Keratinocyte (primary cell): ENCODE measurements at regions not wholly inside any gene's neighbourhood (a gene's known extent, or its start where the extent isn't known, plus 50 kb on each side); places are given as distances from the start of the nearest gene placed in this dataset.

ENCODE experiments used
- DNase-seq: peaks from one replicate; pipeline ENCODE4 v3.0.0-alpha.2; 2011; ENCODE audit warnings: low read depth, missing footprints, low spot score
- FAIRE-seq: peaks from 2 replicates; lab custom pipeline; 2011; peaks lifted over from hg19 to GRCh38; lab: Jason Lieb, UNC
- H2AFZ ChIP-seq: 2 replicates; pipeline ENCODE4 v1.6.0; 2012; ENCODE audit warnings: low read length, control low read depth, inconsistent platforms; ENCODE audit not compliant: control insufficient read depth
- H3K27ac ChIP-seq: 2 replicates; pipeline ENCODE4 v1.5.1; 2011; ENCODE audit warnings: low read length; ENCODE audit not compliant: control insufficient read depth, insufficient read depth
- H3K27me3 ChIP-seq: 3 replicates; pipeline ENCODE4 v1.6.0; 2011; ENCODE audit warnings: low read length; ENCODE audit not compliant: control insufficient read depth, insufficient read depth; ENCODE audit errors: extremely low read depth
- H3K36me3 ChIP-seq, 2 experiments: 2 replicates in 1 of 2; 3 replicates in 1 of 2; pipeline ENCODE4 v1.5.1; 2011; ENCODE audit warnings: low read length in 2 of 2, mild to moderate bottlenecking in 1 of 2; ENCODE audit not compliant: control insufficient read depth in 2 of 2, insufficient read depth in 2 of 2; ENCODE audit errors: extremely low read depth in 1 of 2
- H3K4me1 ChIP-seq: 3 replicates; pipeline ENCODE4 v1.5.1; 2011; ENCODE audit warnings: low read length; ENCODE audit not compliant: control insufficient read depth, insufficient read depth; ENCODE audit errors: extremely low read depth
- H3K4me2 ChIP-seq: 3 replicates; pipeline ENCODE4 v1.6.0; 2011; ENCODE audit warnings: low read depth, low read length; ENCODE audit not compliant: control insufficient read depth, insufficient read depth; ENCODE audit errors: extremely low read depth
- H3K4me3 ChIP-seq, 3 experiments: fragments of 200-600 bp in 1 of 3; sonication (generic) in 1 of 3; 2 replicates in 2 of 3; 3 replicates in 1 of 3; pipeline ENCODE4 v1.5.1; 2011 to 2016; ENCODE audit warnings: low read length in 3 of 3, mild to moderate bottlenecking in 3 of 3, control low read depth in 2 of 3, inconsistent platforms in 1 of 3, low read depth in 1 of 3, mixed read lengths in 1 of 3, mixed run types in 1 of 3, moderate library complexity in 1 of 3; ENCODE audit not compliant: control insufficient read depth in 2 of 3, insufficient read depth in 2 of 3; ENCODE audit errors: extremely low read depth in 1 of 3
- H3K79me2 ChIP-seq: 2 replicates; pipeline ENCODE4 v1.6.0; 2012; ENCODE audit warnings: low read length; ENCODE audit not compliant: control insufficient read depth, insufficient read depth
- H3K9ac ChIP-seq: 3 replicates; pipeline ENCODE4 v1.6.0; 2011; ENCODE audit warnings: low read length; ENCODE audit not compliant: control insufficient read depth, insufficient read depth; ENCODE audit errors: extremely low read depth
- H3K9me1 ChIP-seq: 3 replicates; pipeline ENCODE4 v1.6.0; 2011; ENCODE audit warnings: low read length; ENCODE audit not compliant: control insufficient read depth, insufficient read depth; ENCODE audit errors: extremely low read depth
- H3K9me3 ChIP-seq: 2 replicates; pipeline ENCODE4 v1.5.1; 2012; ENCODE audit warnings: low read depth, low read length; ENCODE audit not compliant: control insufficient read depth
- H4K20me1 ChIP-seq: 3 replicates; pipeline ENCODE4 v1.6.0; 2011; ENCODE audit warnings: low read length; ENCODE audit not compliant: control insufficient read depth, insufficient read depth; ENCODE audit errors: extremely low read depth
- EZH2 ChIP-seq: IDR thresholded peaks from one replicate; pipeline ENCODE4 v1.6.1; 2012; ENCODE audit warnings: inconsistent platforms, mild to moderate bottlenecking, low read length, moderate library complexity
- dilution Hi-C: fragments of 300-500 bp; cut with MboI; formaldehyde crosslinking; loops from one replicate; pipeline ENCODE4 v1.7.0; 2020; ENCODE audit warnings: low sequenced_read_pairs; ENCODE audit not compliant: extremely low pct_ligation_motif_present
- TF ChIP-seq, protein P1 (sequence below), 3 experiments: IDR thresholded peaks in 1 of 3; conservative IDR thresholded peaks in 1 of 3; optimal IDR thresholded peaks in 1 of 3; 2 replicates in 2 of 3; 3 replicates in 1 of 3; pipeline versions ENCODE3 to v1.5.1; 2011; ENCODE audit warnings: low read length in 3 of 3, mild to moderate bottlenecking in 3 of 3, moderate library complexity in 2 of 3, control low read depth in 1 of 3, inconsistent platforms in 1 of 3; ENCODE audit not compliant: insufficient read depth in 2 of 3; ENCODE audit errors: extremely low read depth in 1 of 3

DNA sequence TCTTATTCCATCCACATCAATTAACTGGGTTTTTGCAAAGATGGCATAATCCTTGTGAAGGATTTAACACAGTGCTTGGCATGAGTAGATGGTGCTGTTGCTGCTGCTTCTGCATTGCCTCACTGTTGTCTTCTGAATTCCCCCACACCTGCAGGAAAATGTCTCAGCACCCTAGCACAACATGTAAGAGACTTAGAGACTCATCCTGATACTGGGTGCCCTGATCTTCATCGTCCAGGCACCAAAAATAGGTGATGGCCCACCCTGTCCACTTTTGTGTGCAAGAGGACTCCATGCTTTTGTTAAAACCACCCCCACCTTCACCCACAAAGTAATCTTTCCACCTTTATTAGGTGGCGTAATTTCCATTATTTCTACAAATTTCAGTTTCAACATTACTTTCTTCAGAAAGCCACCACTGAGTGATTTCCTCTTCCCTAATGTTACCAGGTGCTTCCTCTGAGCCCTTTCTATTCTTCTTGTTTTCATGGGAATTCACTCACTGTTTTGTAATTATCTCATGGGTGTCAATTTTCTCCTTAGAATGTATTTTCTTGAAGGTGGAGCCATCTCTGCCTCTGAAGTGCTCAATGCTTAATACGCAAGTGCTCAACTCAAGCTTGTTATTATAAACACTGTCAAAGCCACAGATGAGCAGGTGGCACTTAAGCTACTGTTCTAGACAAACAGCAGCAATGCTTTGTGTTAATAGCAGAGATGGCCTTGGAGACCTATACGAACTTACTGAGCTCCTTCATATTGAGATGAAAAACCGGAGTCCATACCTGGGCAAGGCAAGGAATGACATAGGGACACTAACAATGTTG lies 89.5 kb downstream of the HS3ST1 start:
- dilution Hi-C loops = no loop called here

DNA sequence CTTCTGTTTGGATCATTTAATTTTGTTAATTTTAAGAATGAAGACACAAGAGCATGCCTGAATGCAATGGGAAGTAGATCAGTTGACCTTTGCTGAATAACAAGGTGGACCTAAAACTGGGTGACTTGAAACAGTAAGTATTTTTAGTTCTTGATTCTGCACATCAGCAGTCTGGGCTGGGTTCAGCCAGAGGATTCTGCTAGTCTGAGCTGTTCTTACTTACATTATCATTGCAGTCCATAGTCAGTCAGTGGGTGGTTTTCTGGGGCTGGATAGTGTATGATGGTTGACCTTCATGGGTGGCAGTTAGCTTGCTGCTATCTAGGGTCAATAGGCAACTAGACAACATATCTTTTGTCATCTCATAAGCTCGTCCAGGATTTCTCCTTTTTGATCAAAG lies 91.4 kb downstream of the HS3ST1 start:
- no peak overlapping the region for H3K9ac ChIP-seq

More for the DNA sequence above, 89.5 kb downstream of the HS3ST1 start:
- Histone ChIP-seq H3K4me3 (no peak overlapping the region), H3K9me1 (no peaks in the 10 kb centered on the region), H3K36me3 (no peaks in the 10 kb centered on the region), H3K9me3 (no peaks in the 10 kb centered on the region), H3K9ac (no peak overlapping the region), H4K20me1 (no peaks in the 10 kb centered on the region), H3K4me2 (no peak overlapping the region), H3K4me1 (no peaks in the 10 kb centered on the region), H3K27ac (no peak overlapping the region), H3K27me3 (no peaks in the 10 kb centered on the region), H3K79me2 (no peaks in the 10 kb centered on the region), H2AFZ (no peak overlapping the region)
- DNase-seq (no peak), FAIRE-seq (no peak)
- TF ChIP-seq, protein P1, sequence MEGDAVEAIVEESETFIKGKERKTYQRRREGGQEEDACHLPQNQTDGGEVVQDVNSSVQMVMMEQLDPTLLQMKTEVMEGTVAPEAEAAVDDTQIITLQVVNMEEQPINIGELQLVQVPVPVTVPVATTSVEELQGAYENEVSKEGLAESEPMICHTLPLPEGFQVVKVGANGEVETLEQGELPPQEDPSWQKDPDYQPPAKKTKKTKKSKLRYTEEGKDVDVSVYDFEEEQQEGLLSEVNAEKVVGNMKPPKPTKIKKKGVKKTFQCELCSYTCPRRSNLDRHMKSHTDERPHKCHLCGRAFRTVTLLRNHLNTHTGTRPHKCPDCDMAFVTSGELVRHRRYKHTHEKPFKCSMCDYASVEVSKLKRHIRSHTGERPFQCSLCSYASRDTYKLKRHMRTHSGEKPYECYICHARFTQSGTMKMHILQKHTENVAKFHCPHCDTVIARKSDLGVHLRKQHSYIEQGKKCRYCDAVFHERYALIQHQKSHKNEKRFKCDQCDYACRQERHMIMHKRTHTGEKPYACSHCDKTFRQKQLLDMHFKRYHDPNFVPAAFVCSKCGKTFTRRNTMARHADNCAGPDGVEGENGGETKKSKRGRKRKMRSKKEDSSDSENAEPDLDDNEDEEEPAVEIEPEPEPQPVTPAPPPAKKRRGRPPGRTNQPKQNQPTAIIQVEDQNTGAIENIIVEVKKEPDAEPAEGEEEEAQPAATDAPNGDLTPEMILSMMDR (optimal IDR thresholded peaks at IDR 0.05 in 1 of 3, IDR thresholded peaks at IDR 0.05 in 1 of 3, conservative IDR thresholded peaks at IDR 0.05 in 1 of 3; ENCODE audit: extremely low read depth in 1 of 3, insufficient read depth in 2 of 3, low read length in 3 of 3) = no peak
- TF ChIP-seq EZH2 = no peak

More for the DNA sequence above, 91.4 kb downstream of the HS3ST1 start:
- no peaks in the 10 kb centered on the region for H3K36me3 ChIP-seq
- H3K27me3 ChIP-seq = no peaks in the 10 kb centered on the region
- no peaks in the 10 kb centered on the region for H3K9me1 ChIP-seq
- no peak overlapping the region for H2AFZ ChIP-seq
- no peaks in the 10 kb centered on the region for H3K4me1 ChIP-seq
- TF ChIP-seq, protein P1 (optimal IDR thresholded peaks at IDR 0.05 in 1 of 3, IDR thresholded peaks at IDR 0.05 in 1 of 3, conservative IDR thresholded peaks at IDR 0.05 in 1 of 3; ENCODE audit: extremely low read depth in 1 of 3, insufficient read depth in 2 of 3, low read length in 3 of 3) = no peak
- no peak for TF ChIP-seq EZH2
- FAIRE-seq = no peak
- no peaks in the 10 kb centered on the region for H3K79me2 ChIP-seq
- DNase-seq = no peak
- H3K27ac ChIP-seq = no peak overlapping the region
- no peak overlapping the region for H3K4me3 ChIP-seq
- no peaks in the 10 kb centered on the region for H3K9me3 ChIP-seq
- dilution Hi-C loops = no loop called here
- no peaks in the 10 kb centered on the region for H4K20me1 ChIP-seq
- H3K4me2 ChIP-seq = no peak overlapping the region
